ENCODE measurements at regions not wholly inside any gene's neighbourhood (a gene's known extent, or its start where the extent isn't known, plus 50 kb on each side); places are given as distances from the start of the nearest gene placed in this dataset.
"Not testable (repeated sequence)": the region's sequence is repeated elsewhere in the genome, so short reads cannot be mapped to it uniquely, and the experiment has no call there.

GRCh38 chr9:110089681-110090370 is 118.1 kb downstream of the C9orf152 start:
- H3K36me3 Mint-ChIP-seq (ENCODE audit: low read depth): no peaks in the 10 kb centered on the region
- no peak overlapping the region for H3K4me3 Mint-ChIP-seq
- H3K4me1 Mint-ChIP-seq (ENCODE audit: low read depth): peaks cover 10% of the 10 kb centered on the region
- no peaks in the 10 kb centered on the region for H3K27me3 Mint-ChIP-seq
- no peak overlapping the region for H3K27ac Mint-ChIP-seq
- DNase-seq: no peak
- H3K9me3 Mint-ChIP-seq: no peaks in the 10 kb centered on the region

DNA sequence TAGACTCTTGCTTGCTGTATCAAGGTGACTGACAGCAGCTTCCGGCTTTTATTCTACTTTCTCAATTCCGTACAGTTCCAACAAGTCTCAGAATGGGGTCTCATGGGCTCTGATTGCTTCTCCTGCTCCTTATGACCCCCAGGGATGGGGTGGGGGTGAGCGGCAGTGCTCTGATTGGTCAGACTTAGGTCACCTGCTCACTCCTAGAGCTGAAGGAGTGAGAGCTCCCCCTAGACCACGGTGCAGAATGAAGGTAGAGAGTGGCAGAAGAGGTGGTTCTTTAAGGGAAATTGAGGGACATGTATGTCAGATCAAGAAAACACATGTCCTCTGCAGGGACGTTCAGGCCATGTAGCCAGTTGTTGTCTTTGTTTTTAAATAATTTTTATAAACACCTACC is 115.2 kb downstream of the C9orf152 start:
- Mint-ChIP-seq H3K9me3 (no peaks in the 10 kb centered on the region), H3K4me1 (ENCODE audit: low read depth) (peaks cover 7% of the 10 kb centered on the region), H3K27ac (no peak overlapping the region), H3K4me3 (no peak overlapping the region), H3K36me3 (ENCODE audit: low read depth) (no peaks in the 10 kb centered on the region), H3K27me3 (no peaks in the 10 kb centered on the region)
- DNase-seq: no peak

DNA sequence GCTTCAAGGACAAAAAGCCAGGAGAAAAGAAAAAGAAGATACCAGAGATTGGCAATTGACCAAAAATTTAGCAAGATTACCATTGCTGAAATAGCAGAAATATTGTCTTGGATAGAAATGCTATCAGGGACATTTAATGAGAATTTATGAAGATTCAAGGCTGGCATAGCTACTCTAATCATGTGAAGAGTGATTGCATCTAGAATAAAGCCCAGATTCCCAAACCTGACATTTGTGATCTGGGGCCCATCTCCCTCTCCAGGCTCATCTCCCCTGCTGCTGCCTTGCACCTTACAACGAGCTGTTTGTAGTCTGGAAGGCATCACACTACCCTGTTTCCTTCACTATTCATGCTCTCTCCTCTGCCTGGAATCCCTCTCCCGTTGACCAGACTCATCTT is 114.5 kb downstream of the C9orf152 start:
- Mint-ChIP-seq H3K4me1 (ENCODE audit: low read depth) (peaks cover 4% of the 10 kb centered on the region), H3K27ac (no peak overlapping the region), H3K36me3 (ENCODE audit: low read depth) (no peaks in the 10 kb centered on the region), H3K9me3 (no peaks in the 10 kb centered on the region), H3K4me3 (no peak overlapping the region), H3K27me3 (no peaks in the 10 kb centered on the region)
- no peak for DNase-seq

DNA sequence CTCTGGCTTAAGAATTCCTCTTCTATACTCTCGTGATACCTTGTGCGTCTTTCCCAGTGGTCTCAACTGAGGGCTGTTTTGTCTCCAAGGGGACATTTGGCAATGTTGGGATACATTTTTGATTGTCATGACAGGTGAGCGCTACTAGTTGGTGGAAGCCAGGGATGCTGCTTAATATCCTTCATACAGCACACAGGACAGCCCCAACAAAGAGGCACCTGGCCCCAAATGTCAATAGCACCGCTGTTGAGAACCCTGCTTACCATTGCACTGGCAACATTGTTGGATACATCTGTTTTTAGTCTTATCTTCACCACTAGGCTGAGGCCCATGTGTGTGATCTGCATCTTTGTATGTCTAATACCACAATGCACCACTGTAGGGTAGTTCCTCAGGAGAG is 114.1 kb downstream of the C9orf152 start:
- DNase-seq: no peak
- Mint-ChIP-seq H3K4me1 (ENCODE audit: low read depth) (peaks cover 4% of the 10 kb centered on the region), H3K27ac (no peak overlapping the region), H3K9me3 (no peaks in the 10 kb centered on the region), H3K27me3 (no peaks in the 10 kb centered on the region), H3K4me3 (no peak overlapping the region), H3K36me3 (ENCODE audit: low read depth) (no peaks in the 10 kb centered on the region)

- no peaks in the 10 kb centered on the region for H3K36me3 Mint-ChIP-seq (ENCODE audit: low read depth)
- H3K4me3 Mint-ChIP-seq: no peak overlapping the region
- peaks cover 4% of the 10 kb centered on the region for H3K4me1 Mint-ChIP-seq (ENCODE audit: low read depth)
- DNase-seq: no peak
- no peaks in the 10 kb centered on the region for H3K9me3 Mint-ChIP-seq
- no peaks in the 10 kb centered on the region for H3K27me3 Mint-ChIP-seq
- no peak overlapping the region for H3K27ac Mint-ChIP-seq
Observed at GRCh38 chr9:110095161-110095595, 112.8 kb downstream of the C9orf152 start.

DNA sequence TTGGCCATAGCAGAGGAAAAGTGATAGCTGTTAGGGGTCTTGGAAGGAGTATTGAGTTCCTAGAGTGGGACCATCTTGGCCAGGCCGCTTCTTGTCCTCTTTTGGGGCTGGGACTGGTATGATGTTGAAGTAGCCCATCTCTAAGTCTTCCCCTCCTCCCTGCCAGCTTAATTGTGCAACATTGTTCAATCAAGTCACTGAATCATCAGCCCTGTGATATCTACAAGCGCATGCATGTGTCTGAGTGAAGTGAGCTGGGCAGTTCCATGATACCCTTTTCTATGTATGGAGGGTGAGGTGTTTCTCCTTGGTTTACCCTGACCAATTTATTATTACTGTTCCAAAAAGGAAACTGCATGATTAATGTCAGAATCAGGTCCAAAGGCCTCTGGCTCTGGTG is 112.2 kb downstream of the C9orf152 start:
- no peak for DNase-seq
- Mint-ChIP-seq H3K27me3 (no peaks in the 10 kb centered on the region), H3K27ac (no peak overlapping the region), H3K4me3 (no peak overlapping the region), H3K4me1 (ENCODE audit: low read depth) (peaks cover 4% of the 10 kb centered on the region), H3K9me3 (no peaks in the 10 kb centered on the region), H3K36me3 (ENCODE audit: low read depth) (no peaks in the 10 kb centered on the region)

GRCh38 chr9:110096674-110097073 is 111.3 kb downstream of the C9orf152 start:
- H3K4me1 Mint-ChIP-seq (ENCODE audit: low read depth); H3K9me3 Mint-ChIP-seq; DNase-seq; H3K36me3 Mint-ChIP-seq (ENCODE audit: low read depth); H3K27ac Mint-ChIP-seq; H3K4me3 Mint-ChIP-seq; H3K27me3 Mint-ChIP-seq: not testable (repeated sequence)

GRCh38 chr9:110099236-110100095 is 108.5 kb downstream of the C9orf152 start:
- Mint-ChIP-seq H3K9me3 (no peaks in the 10 kb centered on the region), H3K27ac (no peak overlapping the region), H3K4me1 (ENCODE audit: low read depth) (peaks cover 2% of the 10 kb centered on the region), H3K27me3 (no peaks in the 10 kb centered on the region), H3K4me3 (no peak overlapping the region), H3K36me3 (ENCODE audit: low read depth) (no peaks in the 10 kb centered on the region)
- no peak for DNase-seq

- H3K9me3 Mint-ChIP-seq: no peaks in the 10 kb centered on the region
- no peak overlapping the region for H3K27ac Mint-ChIP-seq
- no peak overlapping the region for H3K4me3 Mint-ChIP-seq
- no peaks in the 10 kb centered on the region for H3K36me3 Mint-ChIP-seq (ENCODE audit: low read depth)
- H3K4me1 Mint-ChIP-seq (ENCODE audit: low read depth): peaks cover 2% of the 10 kb centered on the region
- no peak for DNase-seq
- no peaks in the 10 kb centered on the region for H3K27me3 Mint-ChIP-seq
Observed at GRCh38 chr9:110101531-110102161, 106.3 kb downstream of the C9orf152 start.

- Mint-ChIP-seq H3K4me3 (no peak overlapping the region), H3K4me1 (ENCODE audit: low read depth) (peaks cover 2% of the 10 kb centered on the region), H3K9me3 (no peaks in the 10 kb centered on the region), H3K27ac (no peak overlapping the region), H3K36me3 (ENCODE audit: low read depth) (no peaks in the 10 kb centered on the region), H3K27me3 (no peaks in the 10 kb centered on the region)
- no peak for DNase-seq
Observed at GRCh38 chr9:110103257-110103656, 104.7 kb downstream of the C9orf152 start.

DNA sequence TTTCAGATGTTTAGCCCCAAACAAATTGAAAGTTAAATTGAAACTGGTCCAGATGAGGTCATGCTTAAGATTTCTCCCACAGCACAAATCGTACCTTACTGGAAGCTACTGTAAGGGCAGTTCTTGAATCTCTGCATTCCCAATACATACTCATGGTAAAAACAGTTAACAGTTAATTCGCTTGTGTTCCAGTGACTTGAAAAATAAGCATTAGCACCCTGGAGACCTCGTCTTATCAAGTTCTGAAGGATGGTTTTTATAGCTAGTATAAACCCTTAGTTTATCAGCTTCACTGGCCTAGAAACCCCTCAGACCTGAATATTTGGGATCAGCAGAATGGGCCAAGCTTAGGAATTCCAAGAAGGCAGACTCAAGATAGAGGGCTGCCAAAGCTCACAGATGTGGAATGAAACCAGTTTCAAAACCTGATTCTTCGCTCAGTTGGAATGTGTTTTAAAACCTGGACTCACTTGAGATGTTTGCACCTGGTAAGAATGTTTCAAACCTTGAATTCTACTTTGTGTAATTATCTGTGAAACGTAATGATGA is 103.6 kb downstream of the C9orf152 start:
- H3K4me1 Mint-ChIP-seq (ENCODE audit: low read depth): peaks cover 2% of the 10 kb centered on the region
- no peak for DNase-seq

DNA sequence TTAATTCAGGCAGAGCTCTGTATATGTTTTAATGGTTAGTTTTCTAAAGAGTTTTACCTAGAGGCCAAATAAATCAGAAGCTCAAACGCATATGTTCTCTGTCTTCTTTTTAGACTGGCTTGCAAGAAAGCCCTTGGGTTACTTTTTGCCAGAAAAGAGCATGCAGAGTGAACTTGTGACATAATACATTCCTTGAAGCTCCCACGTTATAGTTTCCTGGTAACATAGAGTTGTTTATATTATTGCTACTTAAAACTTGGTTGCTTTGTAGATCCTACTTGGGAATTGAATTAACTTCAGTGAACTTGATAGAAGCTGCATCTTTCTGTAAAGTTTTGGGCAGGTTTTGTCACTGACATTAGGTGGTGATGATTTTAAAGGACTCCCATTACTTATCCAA is 102.9 kb downstream of the C9orf152 start:
- H3K27ac Mint-ChIP-seq: no peak overlapping the region

More for the DNA sequence above, 103.6 kb downstream of the C9orf152 start:
- H3K27me3 Mint-ChIP-seq: no peaks in the 10 kb centered on the region
- no peak overlapping the region for H3K4me3 Mint-ChIP-seq
- H3K36me3 Mint-ChIP-seq (ENCODE audit: low read depth): no peaks in the 10 kb centered on the region
- no peaks in the 10 kb centered on the region for H3K9me3 Mint-ChIP-seq
- no peak overlapping the region for H3K27ac Mint-ChIP-seq

DNA sequence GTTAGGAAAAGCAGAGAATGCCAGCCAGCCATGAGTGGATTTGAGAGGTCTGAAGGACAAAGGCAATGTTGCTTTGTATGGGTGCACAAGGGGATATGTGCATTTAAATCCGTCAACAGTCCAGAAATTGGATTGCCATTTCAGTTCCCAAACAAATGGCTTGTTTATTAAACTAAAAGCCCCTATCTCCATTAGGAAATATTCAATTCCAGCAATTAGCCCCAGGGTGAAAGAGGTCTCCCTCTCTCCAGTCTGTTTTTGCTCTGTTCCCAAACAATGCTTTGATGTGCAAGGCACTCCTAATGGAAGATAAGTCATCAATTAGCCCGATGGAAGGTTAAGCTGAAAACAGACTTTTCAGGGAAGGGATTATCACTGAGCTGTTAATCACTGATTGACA is 101.3 kb downstream of the C9orf152 start:
- Mint-ChIP-seq H3K9me3 (no peaks in the 10 kb centered on the region), H3K4me1 (ENCODE audit: low read depth) (peaks cover 2% of the 10 kb centered on the region), H3K36me3 (ENCODE audit: low read depth) (no peaks in the 10 kb centered on the region), H3K27ac (no peak overlapping the region), H3K4me3 (no peak overlapping the region), H3K27me3 (no peaks in the 10 kb centered on the region)
- DNase-seq: no peak

More for the DNA sequence above, 102.9 kb downstream of the C9orf152 start:
- Mint-ChIP-seq H3K4me3 (no peak overlapping the region), H3K9me3 (no peaks in the 10 kb centered on the region), H3K27me3 (no peaks in the 10 kb centered on the region), H3K4me1 (ENCODE audit: low read depth) (peaks cover 2% of the 10 kb centered on the region), H3K36me3 (ENCODE audit: low read depth) (no peaks in the 10 kb centered on the region)
- no peak for DNase-seq

DNA sequence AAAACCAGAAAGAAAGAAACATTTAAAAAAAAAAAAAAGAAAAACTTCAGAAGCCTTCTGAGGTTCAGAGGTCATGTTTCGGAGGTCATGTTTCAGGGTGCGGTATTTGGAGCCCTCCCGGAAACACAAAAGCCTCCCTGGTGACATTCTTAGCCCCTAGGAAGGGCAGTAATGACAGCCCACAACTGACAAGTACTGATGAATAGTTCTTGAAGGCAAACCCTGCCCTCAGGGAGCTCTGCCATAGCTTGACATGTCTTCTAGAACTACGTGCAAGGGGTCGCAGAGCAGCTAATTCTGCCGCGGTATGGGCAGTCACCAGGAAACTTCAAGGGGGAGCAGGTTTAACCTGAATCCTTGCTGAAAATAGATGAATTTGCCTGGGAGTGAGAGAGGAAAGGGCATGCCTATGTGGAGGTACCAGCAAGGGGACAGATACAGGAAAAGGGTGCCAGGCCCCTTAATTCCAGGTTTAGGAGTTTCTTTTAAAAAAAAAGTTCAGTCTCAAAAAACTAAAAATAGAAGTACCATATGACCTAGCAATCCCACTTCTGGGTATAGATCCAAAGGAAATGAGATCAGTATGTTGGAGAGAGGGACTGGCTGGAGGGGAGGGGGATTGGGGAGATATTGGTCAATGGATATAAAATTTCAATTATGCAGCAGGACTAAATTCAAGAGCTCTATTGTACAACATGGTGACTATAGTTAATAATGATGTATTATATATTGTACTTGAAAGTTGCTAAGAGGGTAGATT is 98.4 kb downstream of the C9orf152 start:
- Mint-ChIP-seq H3K4me1 (ENCODE audit: low read depth) (no peaks in the 10 kb centered on the region), H3K36me3 (ENCODE audit: low read depth) (no peaks in the 10 kb centered on the region), H3K4me3 (no peak overlapping the region), H3K27me3 (no peaks in the 10 kb centered on the region), H3K27ac (no peak overlapping the region), H3K9me3 (no peaks in the 10 kb centered on the region)
- no peak for DNase-seq

Measured in activated T-cell treated with anti-CD3 and anti-CD28 coated beads, Interleukin-2, amount 50 U/mL, for 24 hours (primary cell).